Common myeloid progenitor, CD34-positive (primary cell): ENCODE measurements at regions not wholly inside any gene's neighbourhood (a gene's known extent, or its start where the extent isn't known, plus 50 kb on each side); places are given as distances from the start of the nearest gene placed in this dataset.

Source experiments
- CTCF ChIA-PET: fragments of 350-600 bp; sonication (Branson Sonifier 250); formaldehyde crosslinking; loops from one replicate; lab custom pipeline; 2021; ENCODE audit warnings: antibody characterized with exemption; lab: Charles Lee
- POLR2A ChIA-PET: fragments of 350-600 bp; sonication (Branson Sonifier 250); formaldehyde crosslinking; loops from one replicate; lab custom pipeline; 2021; ENCODE audit warnings: antibody characterized with exemption; lab: Charles Lee
- DNase-seq, 3 donors: peaks; one replicate each; pipeline versions ENCODE4 v3.0.0 to v3.0.0-alpha.2; 2013
- H3K27ac ChIP-seq, 2 experiments: 1 replicate in 1 of 2; 2 replicates in 1 of 2; pipeline ENCODE4 v1.7.0; 2013; ENCODE audit warnings: inconsistent platforms in 2 of 2, low read length in 2 of 2, mild to moderate bottlenecking in 2 of 2, low read depth in 1 of 2, moderate library complexity in 1 of 2; ENCODE audit not compliant: severe bottlenecking in 2 of 2, insufficient read depth in 1 of 2, poor library complexity in 1 of 2
- H3K27me3 ChIP-seq, 5 experiments: replicated peaks in 2 of 5; 1 replicate in 3 of 5; 2 replicates in 2 of 5; pipeline versions ENCODE4 v1.6.1 to v1.7.0; 2013; ENCODE audit warnings: low read length in 4 of 5, mild to moderate bottlenecking in 2 of 5, moderate library complexity in 2 of 5, inconsistent platforms in 1 of 5; ENCODE audit not compliant: insufficient read depth in 5 of 5, control insufficient read depth in 4 of 5
- H3K36me3 ChIP-seq, 4 experiments: 1 replicate in 2 of 4; 2 replicates in 2 of 4; pipeline versions ENCODE4 v1.6.1 to v1.7.0; 2013; ENCODE audit warnings: low read length in 3 of 4, control low read depth in 1 of 4, mild to moderate bottlenecking in 1 of 4; ENCODE audit not compliant: control insufficient read depth in 4 of 4, insufficient read depth in 4 of 4
- H3K4me1 ChIP-seq, 4 experiments: 1 replicate in 3 of 4; 2 replicates in 1 of 4; pipeline versions ENCODE4 v1.6.1 to v1.7.1; 2013; ENCODE audit warnings: low read length in 3 of 4, mild to moderate bottlenecking in 3 of 4, control low read depth in 1 of 4, inconsistent platforms in 1 of 4, moderate library complexity in 1 of 4; ENCODE audit not compliant: control insufficient read depth in 4 of 4, insufficient read depth in 4 of 4; ENCODE audit errors: control extremely low read depth in 1 of 4
- H3K4me3 ChIP-seq, 7 experiments: 1 replicate in 4 of 7; 2 replicates in 3 of 7; pipeline versions ENCODE4 v1.5.1 to v1.7.0; 2013; ENCODE audit warnings: mild to moderate bottlenecking in 7 of 7, low read length in 6 of 7, moderate library complexity in 6 of 7, inconsistent platforms in 2 of 7, low read depth in 2 of 7, control low read depth in 1 of 7; ENCODE audit not compliant: insufficient read depth in 4 of 7, control insufficient read depth in 1 of 7; ENCODE audit errors: extremely low read depth in 1 of 7
- H3K9me3 ChIP-seq, 5 experiments: 1 replicate in 4 of 5; 2 replicates in 1 of 5; pipeline versions ENCODE4 v1.6.1 to v1.7.1; 2013; ENCODE audit warnings: low read length in 4 of 5, mild to moderate bottlenecking in 2 of 5, inconsistent platforms in 1 of 5, low read depth in 1 of 5, moderate library complexity in 1 of 5; ENCODE audit not compliant: control insufficient read depth in 4 of 5, insufficient read depth in 2 of 5; ENCODE audit errors: control extremely low read depth in 1 of 5
- WGBS: methylation state at CpG from one replicate; pipeline ENCODE4 v1.1.5; 2013; ENCODE audit not compliant: insufficient coverage; 5-methylcytosine and 5-hydroxymethylcytosine counted together

DNA sequence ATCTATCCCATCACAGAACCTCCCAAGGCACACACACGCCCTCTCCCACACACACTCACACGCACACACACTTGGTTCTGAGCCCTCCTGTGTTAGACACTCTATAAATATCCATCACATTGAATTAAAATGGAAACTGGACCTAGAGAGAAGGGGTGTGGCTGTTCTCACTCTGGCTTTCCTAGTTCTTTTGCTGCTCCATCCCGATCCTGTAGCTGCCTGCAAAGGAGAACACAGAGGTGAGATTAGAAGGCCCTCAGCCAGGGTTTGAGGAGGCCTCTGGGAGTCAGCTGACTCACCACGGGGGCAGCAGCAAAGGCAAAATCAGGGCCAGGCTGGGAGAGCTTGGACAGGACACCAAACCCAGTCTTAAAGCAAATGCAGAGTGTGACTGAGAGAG lies 192.3 kb upstream of the CADM1 start:
- H3K27ac ChIP-seq, result no peak overlapping the region
- POLR2A ChIA-PET, result no interaction called here
- no peaks in the 10 kb centered on the region for H3K36me3 ChIP-seq
- no peak overlapping the region for H3K4me3 ChIP-seq
- 69% methylated on average over 2 of the region's 4 CpGs for WGBS
- H3K4me1 ChIP-seq, result peaks cover 0 to 3% (median 0%) of the 10 kb centered on the region in 4 experiments
- DNase-seq, result no peak
- H3K27me3 ChIP-seq, result peaks cover 0 to 17% (median 2%) of the 10 kb centered on the region in 5 experiments
- CTCF ChIA-PET, result no interaction called here
- peaks cover 0 to 2% (median 0%) of the 10 kb centered on the region in 5 experiments for H3K9me3 ChIP-seq

DNA sequence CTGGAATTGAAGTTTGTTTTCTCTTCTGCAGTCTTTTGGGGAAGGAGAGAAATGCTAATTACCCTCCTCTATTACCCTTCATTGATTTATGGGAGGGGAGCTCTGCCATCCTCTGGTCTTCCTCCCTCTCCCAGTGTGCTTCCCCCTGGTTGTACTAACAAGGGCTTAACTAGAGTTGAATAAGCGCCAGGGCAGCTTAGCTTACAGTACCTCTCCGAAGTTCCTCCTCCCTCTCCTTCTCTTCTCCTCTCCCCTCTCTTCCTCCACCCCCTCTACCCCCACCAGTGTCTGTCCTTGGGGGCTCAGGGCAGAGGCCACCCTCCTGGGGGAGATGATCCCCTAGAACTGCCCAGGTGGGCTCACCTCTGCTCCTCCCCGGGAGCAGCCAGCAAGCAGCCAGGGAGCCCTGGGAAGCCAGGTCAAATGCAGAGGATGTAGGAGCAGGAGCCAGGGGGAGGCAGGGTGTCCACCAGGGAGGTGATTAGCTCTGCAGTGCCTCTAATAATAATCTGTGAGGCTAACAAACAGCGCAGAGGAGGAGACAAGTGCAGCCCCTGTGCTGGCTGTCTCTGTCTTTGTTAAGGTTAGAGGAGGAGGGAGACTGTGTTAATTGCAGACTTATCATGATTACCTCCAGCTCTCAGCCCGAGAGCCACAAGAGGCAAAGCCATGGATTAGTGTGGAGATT lies 191.6 kb upstream of the CADM1 start:
- DNase-seq, result no peak
- peaks cover 0 to 3% (median 0%) of the 10 kb centered on the region in 4 experiments for H3K4me1 ChIP-seq
- peaks cover 0 to 13% (median 2%) of the 10 kb centered on the region in 5 experiments for H3K27me3 ChIP-seq
- H3K27ac ChIP-seq, result no peak overlapping the region
- peaks cover 0 to 2% (median 0%) of the 10 kb centered on the region in 5 experiments for H3K9me3 ChIP-seq
- no peak overlapping the region for H3K4me3 ChIP-seq
- WGBS, result 82% methylated on average over 5 of the region's 5 CpGs
- H3K36me3 ChIP-seq, result no peaks in the 10 kb centered on the region
- ChIA-PET POLR2A (no interaction called here), CTCF (no interaction called here)

DNA sequence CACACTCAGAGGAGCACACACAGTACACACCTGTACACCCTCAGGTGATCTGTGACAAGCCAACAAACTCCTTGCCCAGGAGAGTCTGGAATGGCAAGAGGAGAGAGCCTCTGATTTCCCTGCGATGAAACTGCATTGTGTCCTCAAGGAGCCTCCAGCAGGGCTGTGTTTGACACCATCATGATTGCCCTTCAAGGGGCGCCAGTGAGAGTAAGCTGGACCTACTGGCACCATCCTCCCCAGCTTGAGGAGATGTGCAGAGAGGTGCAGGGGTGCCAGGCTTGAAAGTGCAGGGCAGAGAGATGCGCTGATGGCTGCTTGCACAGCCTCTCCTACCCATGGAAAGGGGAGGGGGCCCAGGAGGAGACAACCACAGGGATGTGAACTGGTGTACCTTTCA lies 188.8 kb upstream of the CADM1 start:
- DNase-seq, result no peak
- no peaks in the 10 kb centered on the region for H3K36me3 ChIP-seq
- peaks cover 0 to 27% (median 2%) of the 10 kb centered on the region in 5 experiments for H3K27me3 ChIP-seq
- WGBS, result 85% methylated on average over 2 of the region's 3 CpGs
- no peak overlapping the region for H3K27ac ChIP-seq
- H3K4me3 ChIP-seq, result no peak overlapping the region
- POLR2A ChIA-PET, result no interaction called here
- CTCF ChIA-PET, result no interaction called here
- H3K9me3 ChIP-seq, result peaks cover 0 to 2% (median 0%) of the 10 kb centered on the region in 5 experiments
- no peaks in the 10 kb centered on the region for H3K4me1 ChIP-seq

DNA sequence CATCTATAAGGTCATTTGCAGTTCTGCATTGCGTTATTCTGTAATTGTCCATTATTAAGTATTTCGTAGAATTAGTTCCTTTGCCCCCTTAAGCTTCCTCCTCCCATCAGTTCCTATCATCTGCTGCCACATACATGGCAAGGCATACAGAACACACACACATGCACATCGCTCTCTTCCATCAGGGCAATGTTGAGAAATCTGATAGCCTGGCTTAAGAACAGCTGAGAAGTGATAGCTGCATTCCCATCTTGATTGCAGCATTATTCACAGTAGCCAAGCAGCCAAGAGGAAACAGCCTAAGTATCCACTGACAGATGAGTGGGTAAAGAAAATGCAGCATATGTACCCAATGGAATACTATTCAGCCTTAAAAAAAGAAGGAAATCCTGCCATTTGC lies 186.8 kb upstream of the CADM1 start:
- Histone ChIP-seq H3K36me3 (no peaks in the 10 kb centered on the region), H3K4me3 (no peak overlapping the region), H3K4me1 (no peaks in the 10 kb centered on the region), H3K27me3 (peaks cover 0 to 34% (median 2%) of the 10 kb centered on the region in 5 experiments), H3K9me3 (peaks cover 0 to 2% (median 0%) of the 10 kb centered on the region in 5 experiments), H3K27ac (no peak overlapping the region)
- no peak for DNase-seq
- CTCF ChIA-PET, result interaction anchor here (0.7 to 1.1 kb wide), 2 partner anchors 8 to 10 kb away, joined by 3 read pairs; no protein-coding TSS in a partner anchor
- WGBS, result no CpG with 5 or more reads among the region's 3 CpGs
- POLR2A ChIA-PET, result no interaction called here

DNA sequence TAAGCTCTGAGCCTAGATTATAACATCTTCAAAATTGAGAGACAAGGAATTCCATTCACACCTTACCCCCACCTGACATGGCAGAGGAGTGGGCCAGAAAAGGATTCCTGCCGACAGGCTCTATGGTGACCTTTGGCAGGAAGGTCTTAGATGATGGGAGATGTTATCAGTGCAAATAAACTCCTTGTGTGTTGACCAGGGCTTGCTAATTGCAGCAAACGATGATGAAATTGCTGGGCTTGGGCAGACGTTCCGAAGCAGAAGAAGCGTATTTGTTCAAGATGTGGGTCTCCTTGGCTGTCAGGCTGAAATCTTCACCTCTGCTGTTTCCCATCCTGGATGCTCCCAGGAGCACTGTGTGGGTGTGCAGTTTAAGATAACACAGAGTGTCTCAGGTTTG lies 183.7 kb upstream of the CADM1 start:
- ChIA-PET POLR2A (no interaction called here), CTCF (no interaction called here)
- Histone ChIP-seq H3K4me1 (no peaks in the 10 kb centered on the region), H3K27ac (no peak overlapping the region), H3K36me3 (no peaks in the 10 kb centered on the region), H3K9me3 (no peaks in the 10 kb centered on the region), H3K4me3 (no peak overlapping the region), H3K27me3 (peaks cover 0 to 27% (median 2%) of the 10 kb centered on the region in 5 experiments)
- DNase-seq, result no peak
- WGBS, result 48% methylated on average over 5 of the region's 5 CpGs

DNA sequence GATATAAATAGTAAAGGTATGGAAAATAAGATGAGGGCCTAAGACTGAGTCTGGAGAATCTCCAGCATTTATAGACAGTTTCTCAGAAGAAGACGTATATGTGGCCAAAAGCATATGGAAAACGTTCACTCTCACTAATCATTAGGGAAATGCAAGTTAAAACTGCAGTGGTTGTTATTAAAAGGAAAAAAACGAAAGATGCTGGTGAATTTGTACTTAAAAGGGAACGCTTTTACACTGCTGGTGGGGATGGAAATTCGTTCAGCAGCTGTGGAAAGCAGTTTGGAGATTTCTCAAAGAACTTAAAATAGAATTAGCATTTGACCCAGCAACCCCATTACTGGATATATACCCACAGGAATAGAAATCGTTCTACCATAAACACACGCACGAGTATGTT lies 180.5 kb upstream of the CADM1 start:
- WGBS, result no CpG with 5 or more reads among the region's 8 CpGs

DNA sequence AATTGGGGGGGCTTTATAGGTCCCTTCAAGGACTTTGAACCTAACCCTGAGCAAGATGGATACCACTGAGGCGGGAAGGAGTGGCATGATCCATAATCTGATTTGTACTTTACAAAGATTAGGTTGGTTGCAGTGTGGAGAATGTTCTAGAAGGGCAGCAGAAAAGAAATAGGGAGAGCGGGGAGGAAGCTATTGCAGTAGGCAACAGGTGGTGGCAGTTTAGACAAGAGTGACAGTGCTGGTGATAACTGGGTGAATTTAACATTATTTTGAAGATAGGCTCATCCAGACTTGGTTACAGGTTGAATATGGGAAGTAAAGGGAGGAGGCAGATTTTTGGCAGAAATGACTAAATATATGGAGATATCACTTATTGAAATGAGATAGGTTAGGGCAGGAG lies 179.9 kb upstream of the CADM1 start:
- Histone ChIP-seq H3K4me3 (no peak overlapping the region), H3K27ac (no peak overlapping the region), H3K27me3 (peaks cover 0 to 15% (median 2%) of the 10 kb centered on the region in 5 experiments), H3K9me3 (no peaks in the 10 kb centered on the region), H3K36me3 (no peaks in the 10 kb centered on the region), H3K4me1 (no peaks in the 10 kb centered on the region)
- no peak for DNase-seq
- ChIA-PET CTCF (no interaction called here), POLR2A (no interaction called here)
- 100% methylated on average over 2 of the region's 2 CpGs for WGBS

More for the DNA sequence above, 180.5 kb upstream of the CADM1 start:
- no peak for DNase-seq
- POLR2A ChIA-PET, result no interaction called here
- Histone ChIP-seq H3K4me3 (no peak overlapping the region), H3K4me1 (no peaks in the 10 kb centered on the region), H3K9me3 (no peaks in the 10 kb centered on the region), H3K27ac (no peak overlapping the region), H3K27me3 (peaks cover 0 to 17% (median 2%) of the 10 kb centered on the region in 5 experiments), H3K36me3 (no peaks in the 10 kb centered on the region)
- CTCF ChIA-PET, result no interaction called here
